Right ventricle myocardium superior (tissue), 1 donor: ENCODE measurements at regions not wholly inside any gene's neighbourhood (a gene's known extent, or its start where the extent isn't known, plus 50 kb on each side); places are given as distances from the start of the nearest gene placed in this dataset.
"Not testable (repeated sequence)": the region's sequence is repeated elsewhere in the genome, so short reads cannot be mapped to it uniquely, and the experiment has no call there.

ENCODE experiments used
- ATAC-seq: fragments of 200-7000 bp; cut with Tn5 transposase; one replicate; pipeline ENCODE4 v1.9.1; 2020; ENCODE audit warnings: mild to moderate bottlenecking; ENCODE audit not compliant: poor library complexity
- DNase-seq: peaks from one replicate; pipeline ENCODE4 v3.0.0-alpha.2; 2020
- intact Hi-C: fragments of 100-400 bp; cut with DNase I; formaldehyde crosslinking; loops from one replicate; pipeline ENCODE4 v1.11.2; 2022
- donor health status: DM: no; HTN: yes; CAD: no; lungs with severe emphysema.

- intact Hi-C loops = no loop called here
- DNase-seq = no peak
- peak; percentile 20 for ATAC-seq
Measured at GRCh38 chr11:126149759-126150625, 61.5 kb downstream of the RPUSD4 start.

- DNase-seq (no peak), ATAC-seq (no peak)
- intact Hi-C loops = no loop called here
Measured at GRCh38 chr11:126148317-126148716, 63.1 kb downstream of the RPUSD4 start.

- DNase-seq (no peak), ATAC-seq (no peak)
- intact Hi-C loops = no loop called here
Measured at GRCh38 chr11:126147208-126148111, 64.0 kb downstream of the RPUSD4 start.

DNA sequence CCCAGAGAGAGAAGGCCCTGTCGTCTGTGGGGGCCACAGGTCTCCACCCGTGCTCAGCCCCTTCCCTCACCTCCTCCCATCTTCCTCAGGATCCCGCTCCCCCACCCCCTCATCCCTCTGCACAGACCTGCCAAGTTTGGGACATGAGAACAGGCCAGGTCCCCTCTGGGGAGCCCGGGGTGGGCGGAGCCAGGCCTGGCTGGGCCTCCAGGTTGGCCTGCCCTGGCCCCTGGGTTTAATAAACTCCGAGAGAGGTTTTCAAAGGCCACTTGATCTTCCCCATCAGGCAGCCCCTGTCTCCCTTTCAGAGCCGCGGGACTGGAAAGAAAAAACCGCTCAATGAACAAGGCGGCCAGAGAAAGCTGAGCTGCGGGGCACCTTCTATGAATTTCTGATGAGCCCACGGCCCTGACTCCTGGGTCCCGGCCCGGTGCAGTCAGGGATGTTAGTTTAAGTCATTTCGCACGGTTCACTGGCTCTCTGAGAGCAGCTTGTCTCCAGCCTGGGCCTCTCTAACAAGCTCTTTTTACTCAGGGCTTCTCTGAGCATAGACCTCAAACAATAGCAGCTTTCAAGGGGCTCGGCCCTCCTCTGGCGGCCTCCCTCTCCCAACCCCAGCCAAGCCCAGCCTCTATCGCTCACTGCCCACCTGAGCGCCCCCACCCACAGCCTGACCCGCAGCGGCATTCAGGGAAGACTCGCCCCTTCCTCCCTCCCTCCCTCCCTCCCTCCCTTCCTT, 64.8 kb downstream of the RPUSD4 start:
- intact Hi-C loops = no loop called here
- no peak for DNase-seq

DNA sequence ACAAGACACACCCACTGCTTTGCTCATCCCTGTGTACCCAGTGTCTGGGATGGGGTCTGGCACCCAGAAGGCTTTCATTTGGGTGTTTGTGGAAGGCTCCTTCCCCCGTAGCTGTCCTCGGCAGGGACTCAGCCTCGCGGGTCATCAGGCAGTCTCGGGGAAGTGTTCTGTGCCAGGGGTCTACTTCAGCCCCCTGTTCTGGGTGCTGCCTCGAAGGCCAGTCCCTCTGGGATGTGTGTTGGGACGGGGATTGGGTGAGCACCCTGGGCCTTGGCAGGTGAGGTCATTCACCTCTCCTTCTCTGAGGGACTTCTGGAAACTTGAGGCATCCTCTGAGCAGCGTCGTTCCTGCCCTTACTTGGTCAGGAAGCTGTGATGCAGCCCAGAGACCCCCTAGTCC, 65.5 kb downstream of the RPUSD4 start:
- ATAC-seq (no peak), DNase-seq (no peak)
- intact Hi-C loops = no loop called here

More for the DNA sequence above, 64.8 kb downstream of the RPUSD4 start:
- ATAC-seq = no peak

GRCh38 chr11:126143491-126143890, 68.0 kb downstream of the RPUSD4 start:
- intact Hi-C loops, ATAC-seq, DNase-seq: not testable (repeated sequence)

GRCh38 chr11:126140926-126141280, 70.5 kb downstream of the RPUSD4 start:
- peak; percentile 66 for ATAC-seq
- DNase-seq = peak; percentile 77
- intact Hi-C loops = no loop called here

- intact Hi-C loops = no loop called here
- ATAC-seq = peak; percentile 42
Measured at GRCh38 chr11:126140201-126140925, 71.1 kb downstream of the RPUSD4 start.

DNA sequence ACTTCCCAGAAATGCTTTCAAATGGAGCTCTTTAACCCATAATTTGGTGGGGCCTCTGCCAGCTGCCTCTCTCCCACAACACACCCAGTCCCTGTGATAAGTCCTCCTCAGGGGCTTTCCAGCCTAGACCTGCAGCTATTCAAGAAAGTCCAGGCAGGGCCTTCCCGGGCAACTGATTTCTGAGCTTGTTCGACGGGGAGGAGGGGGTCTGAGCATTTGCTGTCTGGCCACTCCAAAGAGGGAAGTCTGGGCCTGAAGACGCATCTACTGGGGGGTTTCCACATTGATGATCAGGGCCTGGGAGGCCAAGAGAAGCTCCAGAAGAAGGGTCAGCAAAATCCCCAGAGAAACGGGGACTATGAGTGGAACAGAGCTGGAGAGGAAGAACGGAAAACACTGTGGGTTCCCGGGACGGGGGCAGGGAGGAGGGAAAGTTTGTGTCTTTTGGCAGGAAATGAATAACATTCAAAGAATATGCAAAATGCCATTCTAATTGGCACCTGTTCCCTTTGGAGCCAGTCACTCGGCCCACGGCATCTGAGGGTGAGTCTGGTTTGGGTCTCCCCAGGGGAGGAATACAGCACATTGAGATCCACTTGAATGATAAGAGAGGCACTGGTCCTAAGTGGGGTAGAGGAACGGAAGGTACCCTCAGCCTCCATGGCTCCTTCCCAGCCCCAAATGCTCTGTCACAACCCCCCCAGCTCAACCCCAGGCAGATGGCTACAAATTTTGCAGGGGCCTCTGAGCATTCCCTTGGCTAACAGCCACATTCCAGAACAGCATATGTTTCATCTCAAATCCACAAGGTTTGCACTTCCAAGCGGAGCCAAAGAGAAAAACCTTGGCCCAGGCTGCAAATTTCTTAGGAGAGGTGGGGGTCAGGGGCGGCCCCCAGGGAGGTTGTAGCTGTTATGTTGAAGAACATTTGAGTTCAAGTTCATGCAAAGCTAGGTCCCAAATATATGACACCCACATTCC, 72.0 kb downstream of the RPUSD4 start:
- DNase-seq = peak; percentile 63
- intact Hi-C loops = no loop called here
- peak; percentile 44 for ATAC-seq

More at GRCh38 chr11:126140201-126140925, 71.1 kb downstream of the RPUSD4 start:
- no peak for DNase-seq

GRCh38 chr11:126138636-126139035, 72.8 kb downstream of the RPUSD4 start:
- intact Hi-C loops = no loop called here
- no peak for DNase-seq
- peak; percentile 42 for ATAC-seq

- intact Hi-C loops = no loop called here
- ATAC-seq = no peak
- no peak for DNase-seq
Measured at GRCh38 chr11:126137136-126137535, 74.3 kb downstream of the RPUSD4 start.

DNA sequence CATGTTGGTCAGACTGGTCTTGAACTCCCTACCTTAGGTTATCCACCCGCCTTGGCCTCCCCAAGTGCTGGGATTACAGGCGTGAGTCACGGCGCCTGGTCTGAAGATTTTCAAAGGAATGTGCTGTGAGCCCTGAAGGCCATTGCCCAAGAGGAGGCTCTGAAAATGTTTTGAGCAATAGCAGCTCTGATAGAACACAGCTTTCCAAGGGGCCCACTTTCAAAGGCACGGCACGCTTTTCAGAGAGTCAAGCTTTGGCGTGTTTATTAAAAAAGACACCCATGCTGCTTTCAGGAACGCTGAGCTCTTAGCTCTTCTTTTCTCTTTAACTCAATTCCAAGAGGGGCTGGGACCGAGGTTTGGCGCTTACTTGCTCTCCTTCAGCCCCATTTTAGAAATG, 73.8 kb upstream of the CDON start:
- ATAC-seq (peak; percentile 38), DNase-seq (peak; percentile 64)
- intact Hi-C loops = no loop called here

DNA sequence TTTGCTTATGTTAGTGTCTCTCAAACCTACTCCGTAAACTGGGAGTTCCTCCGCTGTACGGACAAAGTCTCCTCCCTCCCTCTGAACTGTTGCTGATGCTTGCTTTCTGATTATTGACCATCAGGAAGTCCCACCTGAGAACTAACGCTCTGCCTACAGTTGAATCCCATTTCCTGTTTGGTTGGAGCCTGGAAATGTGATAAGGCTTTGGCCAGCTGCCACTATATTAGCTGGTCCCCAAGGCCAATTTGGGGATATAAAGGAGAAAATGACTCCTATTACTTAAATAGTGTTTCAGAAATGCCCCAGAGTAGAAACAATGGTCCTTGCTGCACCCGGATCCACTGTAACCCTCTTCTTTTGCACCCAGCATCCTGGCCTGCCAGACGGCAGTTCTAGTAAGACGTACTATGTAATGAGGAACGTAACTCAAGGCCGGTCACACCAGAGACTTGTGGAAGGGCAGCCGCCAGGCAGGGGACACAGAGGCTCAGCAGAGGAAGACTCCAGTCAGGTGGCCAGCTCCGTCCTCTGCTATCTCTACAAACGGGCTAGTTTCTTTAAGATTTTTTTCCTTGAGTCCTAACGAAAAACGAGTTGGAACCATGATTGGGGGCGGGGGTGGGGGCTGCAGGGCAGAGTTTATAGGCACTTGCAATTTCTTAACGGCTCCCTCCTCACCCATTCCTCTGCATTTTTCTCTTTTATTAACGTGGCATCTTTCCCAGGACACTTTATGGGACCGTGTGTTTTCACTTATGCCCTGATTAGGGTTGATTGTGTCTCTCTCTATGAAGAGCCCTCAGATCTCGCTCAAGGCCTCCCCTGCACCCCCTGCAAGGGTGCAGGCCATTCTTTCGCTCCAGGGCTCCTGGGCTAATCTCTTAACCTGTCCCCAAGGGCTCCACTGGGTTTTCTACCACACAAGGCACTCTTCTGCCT, 72.8 kb upstream of the CDON start:
- intact Hi-C loops = no loop called here
- ATAC-seq (no peak), DNase-seq (no peak)

DNA sequence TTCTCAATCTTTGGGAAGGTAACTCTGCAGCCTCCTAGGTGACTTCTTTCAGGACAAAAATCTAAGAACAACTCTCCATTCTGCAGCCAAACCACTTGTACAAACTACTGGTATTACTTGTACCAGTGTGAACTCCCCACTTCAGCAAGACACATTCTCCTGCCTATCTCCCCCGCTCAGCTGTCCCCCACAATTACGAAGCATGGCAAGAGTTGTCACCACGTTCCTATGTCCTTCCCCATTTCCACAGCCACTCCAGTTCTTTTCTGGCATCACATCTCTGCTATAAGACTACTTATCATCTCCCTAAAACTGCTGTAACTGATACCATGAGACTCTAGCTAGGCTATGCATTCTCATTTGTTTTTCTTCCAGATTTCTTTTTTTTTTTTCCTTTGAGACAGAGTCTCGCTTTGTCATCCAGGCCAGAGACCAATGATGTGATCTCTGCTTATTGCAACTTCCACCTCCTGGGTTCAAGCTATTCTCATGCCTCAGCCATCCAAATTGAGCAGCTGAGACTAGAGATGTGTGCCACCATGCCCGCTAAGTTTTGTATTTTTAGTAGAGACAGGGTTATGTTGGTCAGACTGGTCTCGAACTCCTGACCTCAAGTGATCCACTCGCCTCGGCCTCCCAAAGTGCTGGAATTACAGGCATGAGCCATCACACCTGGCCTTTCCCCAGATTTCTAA, 71.9 kb upstream of the CDON start:
- intact Hi-C loops = no loop called here
- DNase-seq = no peak
- ATAC-seq = no peak

DNA sequence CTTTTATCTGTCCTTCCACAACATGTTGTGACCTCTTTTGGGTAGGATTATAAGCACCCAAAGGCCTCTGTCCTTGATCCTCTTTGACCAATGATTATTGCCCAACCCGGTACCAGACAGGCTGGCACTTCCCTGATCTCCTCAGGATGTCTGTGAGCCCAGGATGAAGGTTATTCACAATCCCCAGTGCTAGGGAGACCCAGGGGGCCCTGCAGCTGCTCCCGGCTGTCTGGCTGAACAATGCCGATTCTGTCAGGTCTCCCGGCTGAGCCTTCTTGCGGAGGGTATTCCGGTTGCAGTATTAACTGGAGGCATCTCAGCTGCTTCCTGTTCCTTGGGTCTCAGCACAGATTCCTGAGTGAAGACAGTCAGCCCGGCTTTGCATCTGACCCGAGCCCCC, 71.2 kb upstream of the CDON start:
- intact Hi-C loops = no loop called here
- DNase-seq = no peak
- no peak for ATAC-seq

DNA sequence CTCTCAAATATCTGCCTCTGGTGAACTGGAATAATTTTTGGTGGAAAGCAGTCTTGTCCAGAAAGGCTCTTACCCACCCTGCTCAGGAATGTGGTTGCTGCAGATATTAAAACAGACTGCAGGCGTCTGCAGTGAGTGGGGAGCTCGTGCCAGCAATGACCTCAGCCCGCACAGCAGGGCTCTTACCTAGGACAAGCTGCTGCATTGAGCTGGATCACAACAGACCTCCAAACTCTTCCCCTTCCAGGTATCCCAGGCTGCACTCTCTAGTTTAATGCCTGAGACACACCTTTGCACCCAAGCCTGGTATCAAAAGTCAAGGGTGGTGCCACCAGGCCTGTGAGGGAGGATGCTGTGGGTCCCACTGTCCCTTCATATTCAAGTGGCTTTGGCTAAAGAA, 69.7 kb upstream of the CDON start:
- intact Hi-C loops = no loop called here
- DNase-seq (peak; percentile 63), ATAC-seq (peak; percentile 65)
